GM12872 (cell line): ENCODE measurements at regions not wholly inside any gene's neighbourhood (a gene's known extent, or its start where the extent isn't known, plus 50 kb on each side); places are given as distances from the start of the nearest gene placed in this dataset.

ENCODE experiments used
- CTCF ChIP-seq: IDR thresholded peaks from 3 replicates; pipeline ENCODE4 v1.5.1; 2011; ENCODE audit warnings: low read depth, mild to moderate bottlenecking, low read length, moderate library complexity; ENCODE audit not compliant: insufficient read depth

GRCh38 chr7:67738958-67739357 lies 742.3 kb downstream of the TYW1 start:
- no peak for TF ChIP-seq CTCF

GRCh38 chr7:67743501-67743900 lies 746.9 kb downstream of the TYW1 start:
- TF ChIP-seq CTCF, result no peak

GRCh38 chr7:67752227-67752626 lies 755.6 kb downstream of the TYW1 start:
- TF ChIP-seq CTCF, result no peak

GRCh38 chr7:67753891-67754290 lies 757.3 kb downstream of the TYW1 start:
- TF ChIP-seq CTCF, result no peak

- no peak for TF ChIP-seq CTCF
These were observed 758.0 kb downstream of the TYW1 start for GRCh38 chr7:67754651-67755050.

- no peak for TF ChIP-seq CTCF
These were observed 761.9 kb downstream of the TYW1 start for GRCh38 chr7:67758551-67758950.

- no peak for TF ChIP-seq CTCF
These were observed 764.3 kb downstream of the TYW1 start for GRCh38 chr7:67760971-67761370.

GRCh38 chr7:67762516-67762915 lies 765.9 kb downstream of the TYW1 start:
- TF ChIP-seq CTCF, result no peak
